IPS-18c (cell line): ENCODE measurements at regions not wholly inside any gene's neighbourhood (a gene's known extent, or its start where the extent isn't known, plus 50 kb on each side); places are given as distances from the start of the nearest gene placed in this dataset.
"Not testable (repeated sequence)": the region's sequence is repeated elsewhere in the genome, so short reads cannot be mapped to it uniquely, and the experiment has no call there.

ENCODE experiments used
- H3K4me3 ChIP-seq: 2 replicates; pipeline ENCODE4 v1.7.0; 2013; ENCODE audit warnings: low read depth, mild to moderate bottlenecking, low read length, moderate library complexity; ENCODE audit not compliant: insufficient read depth
- H3K9me3 ChIP-seq: one replicate; pipeline ENCODE4 v1.6.1; 2013; ENCODE audit warnings: mild to moderate bottlenecking, low read length, moderate library complexity; ENCODE audit not compliant: control insufficient read depth, insufficient read depth

DNA sequence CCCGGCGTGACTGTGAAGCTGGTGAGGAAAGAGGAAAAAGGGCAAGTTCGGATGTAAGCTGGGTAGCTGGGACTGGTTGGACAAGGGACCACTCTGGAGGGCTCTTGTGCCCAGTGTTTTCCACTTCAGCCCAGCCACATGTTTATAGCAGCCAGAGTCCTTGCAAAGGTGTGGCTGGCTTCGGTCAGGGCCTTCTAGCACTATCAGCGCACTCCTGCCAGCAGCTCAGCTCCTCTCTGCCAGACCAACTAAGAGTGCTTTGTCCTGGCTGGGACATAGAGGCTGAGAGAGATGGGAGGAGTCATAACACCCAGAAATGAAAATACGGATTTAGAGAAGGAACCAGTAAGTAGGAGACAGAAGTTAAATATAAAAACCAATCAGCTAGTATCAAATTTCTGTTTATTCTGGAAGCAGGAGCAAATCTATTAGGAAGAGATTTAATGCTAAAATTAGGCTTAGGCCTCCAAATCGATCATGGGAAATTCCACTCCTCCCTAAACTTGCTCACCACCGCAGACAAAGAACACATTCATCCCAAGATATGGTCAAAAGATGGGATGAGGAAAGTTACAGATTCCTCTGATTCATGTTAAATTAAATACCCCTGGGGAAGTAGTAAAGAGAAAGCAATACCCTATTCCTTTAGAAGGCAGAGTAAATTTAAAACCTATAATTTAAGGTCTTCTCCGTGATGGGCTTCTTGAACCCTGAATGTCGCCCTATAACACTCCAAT is 135.0 kb downstream of the RALA start:
- H3K9me3 ChIP-seq = peaks cover 7% of the 10 kb centered on the region
- no peak overlapping the region for H3K4me3 ChIP-seq

DNA sequence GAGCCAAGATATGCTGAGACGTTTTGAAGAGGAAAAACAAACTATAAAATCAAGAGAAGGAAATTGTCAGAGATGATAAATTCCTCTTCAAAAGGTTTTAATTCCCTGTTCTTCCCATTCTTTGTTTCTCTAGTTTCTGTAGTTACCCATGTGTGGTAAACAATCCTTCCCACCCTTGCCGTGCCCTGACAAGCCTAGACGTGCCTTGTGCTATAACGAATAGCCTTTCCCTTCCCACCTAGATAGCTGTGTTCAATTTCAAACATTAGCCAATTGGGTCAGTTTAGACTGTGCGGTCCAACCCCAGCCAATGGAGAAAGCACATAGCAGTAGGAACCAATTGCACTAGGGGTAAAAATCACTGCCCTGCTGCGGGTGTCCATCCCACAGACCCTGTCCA is 138.1 kb downstream of the RALA start:
- Histone ChIP-seq H3K4me3 (no peak overlapping the region), H3K9me3 (peaks cover 7% of the 10 kb centered on the region)

GRCh38 chr7:39762466-39762865 is 139.1 kb downstream of the RALA start:
- not testable (repeated sequence) for H3K4me3 ChIP-seq, H3K9me3 ChIP-seq

DNA sequence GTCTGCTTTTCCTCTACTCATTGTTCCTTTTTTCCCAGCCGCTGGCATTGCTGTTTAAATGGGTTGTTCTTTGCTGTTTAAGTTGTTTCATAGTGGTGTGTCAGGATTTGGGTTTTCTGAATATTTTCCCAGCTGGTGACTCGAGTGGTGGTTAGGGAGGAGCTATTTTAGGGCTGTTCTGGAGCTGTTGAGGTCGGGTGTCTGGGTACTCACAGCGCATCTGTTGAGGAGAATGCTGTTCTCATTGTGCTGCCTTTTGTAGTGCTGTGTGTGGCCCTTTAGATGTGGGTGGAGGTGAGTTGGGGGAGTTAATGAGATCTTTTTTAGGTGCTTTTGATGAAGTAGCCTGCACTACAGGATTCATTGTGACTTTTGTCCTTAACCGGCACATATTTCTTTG is 139.5 kb downstream of the RALA start:
- not testable (repeated sequence) for H3K9me3 ChIP-seq, H3K4me3 ChIP-seq

GRCh38 chr7:39765833-39766232 is 142.5 kb downstream of the RALA start:
- H3K9me3 ChIP-seq, H3K4me3 ChIP-seq: not testable (repeated sequence)

GRCh38 chr7:39768439-39768838 is 145.1 kb downstream of the RALA start:
- not testable (repeated sequence) for H3K4me3 ChIP-seq, H3K9me3 ChIP-seq

DNA sequence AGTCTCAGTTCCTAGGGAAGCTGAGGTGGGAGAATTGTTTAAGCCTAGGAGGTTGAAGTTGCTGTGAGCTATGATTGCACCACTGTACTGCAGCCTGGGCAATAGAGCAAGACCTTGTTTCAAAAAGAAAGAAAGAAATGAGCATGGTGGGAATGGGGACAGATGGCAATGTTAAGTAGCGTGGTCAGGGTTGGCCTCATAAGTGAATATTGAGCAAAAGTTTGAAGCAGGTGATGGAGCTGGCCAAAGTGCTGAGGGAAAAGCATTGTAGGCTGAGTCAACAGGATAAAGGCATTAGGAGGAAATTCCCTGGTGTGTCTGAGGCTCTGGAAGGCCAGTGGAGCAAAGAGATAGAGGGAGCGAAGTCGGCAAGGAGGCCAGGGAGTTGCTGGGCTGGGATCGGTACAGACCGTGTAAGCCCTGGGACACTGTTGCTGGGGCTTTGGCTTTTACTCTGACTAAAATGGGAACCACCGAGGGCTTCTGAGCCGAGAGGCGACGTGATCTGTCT is 151.0 kb downstream of the RALA start:
- H3K4me3 ChIP-seq = not testable (repeated sequence)

GRCh38 chr7:39781557-39781956 is 158.2 kb downstream of the RALA start:
- not testable (repeated sequence) for H3K9me3 ChIP-seq, H3K4me3 ChIP-seq

More for the DNA sequence above, 151.0 kb downstream of the RALA start:
- H3K9me3 ChIP-seq = not testable (repeated sequence)

DNA sequence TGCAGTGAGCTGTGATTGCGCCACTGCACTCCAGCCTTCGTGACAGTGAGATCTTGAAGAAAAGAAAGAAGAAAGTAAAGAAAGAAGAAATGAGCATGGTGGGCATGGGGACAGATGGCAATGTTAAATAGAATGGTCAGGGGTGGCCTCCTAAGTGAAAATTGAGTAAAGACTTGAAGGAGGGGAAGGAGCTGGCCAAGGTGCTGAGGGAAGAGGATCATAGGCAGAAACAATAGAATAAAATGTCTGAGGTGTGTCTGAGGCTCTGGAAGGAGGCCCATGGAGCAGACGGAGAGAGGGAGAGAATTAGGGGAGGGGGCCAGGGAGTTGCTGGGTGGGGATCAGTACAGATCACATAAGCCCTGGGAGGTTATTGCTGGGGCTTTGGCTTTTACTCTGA is 163.1 kb downstream of the RALA start:
- H3K4me3 ChIP-seq = not testable (repeated sequence)

DNA sequence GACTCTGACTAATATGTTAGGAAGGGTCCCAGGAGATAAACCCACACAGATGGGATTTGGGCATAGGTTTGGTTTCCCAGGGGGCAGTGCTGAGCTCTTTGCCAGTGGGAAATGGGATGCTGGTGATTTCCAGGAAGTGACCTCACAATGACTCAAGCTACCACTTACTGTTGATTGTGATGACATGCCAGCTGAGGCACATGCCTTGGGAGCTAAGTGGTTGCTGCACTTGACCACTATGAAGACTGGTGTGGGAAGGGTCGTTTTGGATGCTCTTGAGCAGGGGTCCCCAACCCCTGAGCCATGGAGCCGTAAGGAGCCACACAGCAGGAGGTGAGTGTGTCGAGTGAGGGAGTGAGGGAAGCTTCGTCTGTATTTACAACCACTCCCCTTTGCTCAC is 159.0 kb upstream of the CDK13 start:
- H3K9me3 ChIP-seq, H3K4me3 ChIP-seq: not testable (repeated sequence)

More for the DNA sequence above, 163.1 kb downstream of the RALA start:
- H3K9me3 ChIP-seq = not testable (repeated sequence)

DNA sequence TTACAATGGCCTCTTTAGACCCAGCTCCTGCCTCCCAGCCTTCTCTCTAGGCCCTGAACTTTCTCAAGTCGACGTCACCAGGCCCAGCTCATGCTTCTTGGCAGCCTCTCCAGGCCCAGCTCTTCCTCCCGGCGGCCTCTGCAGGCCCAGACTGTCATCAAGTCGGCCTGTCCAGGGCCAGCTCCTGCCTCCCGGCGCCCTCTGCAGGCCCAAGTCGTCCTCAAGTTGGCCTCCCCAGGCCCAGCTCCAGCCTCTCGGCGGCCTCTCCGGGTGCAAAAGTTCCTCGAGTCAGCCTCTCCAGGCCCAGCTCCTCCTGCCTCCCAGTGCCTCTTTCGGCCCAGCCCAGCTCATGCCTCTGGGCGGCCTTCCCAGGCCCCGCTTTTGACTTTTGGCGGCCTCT is 158.1 kb upstream of the CDK13 start:
- H3K4me3 ChIP-seq, H3K9me3 ChIP-seq: not testable (repeated sequence)

- not testable (repeated sequence) for H3K4me3 ChIP-seq, H3K9me3 ChIP-seq
Observed at GRCh38 chr7:39793026-39793425, 157.0 kb upstream of the CDK13 start.

DNA sequence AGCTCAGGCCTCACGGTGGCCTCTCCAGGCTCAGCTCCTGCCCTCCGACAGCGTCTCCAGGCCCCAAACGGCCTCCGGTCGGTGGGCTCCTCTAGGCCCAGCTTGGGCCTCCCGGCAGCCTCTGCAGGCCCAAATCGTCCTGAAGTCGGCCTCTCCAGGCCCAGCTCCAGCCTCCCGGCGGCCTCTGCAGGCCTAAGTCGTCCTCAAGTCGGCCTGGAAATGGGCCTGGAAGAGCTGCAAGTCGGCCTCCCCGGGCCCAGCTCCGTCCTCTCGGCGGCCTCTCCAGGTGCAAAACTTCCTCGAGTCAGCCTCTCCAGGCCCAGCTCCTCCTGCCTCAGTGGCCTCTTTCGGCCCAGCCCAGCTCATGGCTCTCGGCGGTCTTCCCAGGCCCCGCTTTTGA is 156.2 kb upstream of the CDK13 start:
- H3K9me3 ChIP-seq, H3K4me3 ChIP-seq: not testable (repeated sequence)

- not testable (repeated sequence) for H3K9me3 ChIP-seq, H3K4me3 ChIP-seq
Observed at GRCh38 chr7:39796947-39797346, 153.1 kb upstream of the CDK13 start.

DNA sequence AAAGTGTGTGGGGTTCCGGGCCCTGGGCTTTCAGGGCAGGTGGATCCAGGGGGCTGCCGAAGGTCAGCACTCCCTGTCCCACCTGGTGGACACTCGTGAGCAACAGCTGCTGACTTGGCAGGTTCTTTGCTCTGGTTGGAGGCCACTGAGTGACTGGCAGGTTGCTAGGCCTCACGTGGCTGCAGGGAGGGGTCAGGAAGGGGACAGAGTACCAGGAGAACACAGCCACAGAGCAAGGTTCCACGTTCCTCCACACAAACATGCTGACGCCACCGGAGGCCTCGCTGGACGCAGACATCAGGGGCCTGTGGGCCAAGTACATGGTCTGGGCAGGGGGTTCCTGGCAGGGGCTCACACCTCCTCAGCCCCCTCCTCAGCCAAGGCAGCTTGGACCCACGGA is 152.0 kb upstream of the CDK13 start:
- H3K9me3 ChIP-seq, H3K4me3 ChIP-seq: not testable (repeated sequence)

GRCh38 chr7:39808796-39809481 is 141.1 kb upstream of the CDK13 start:
- H3K4me3 ChIP-seq = no peak overlapping the region
- H3K9me3 ChIP-seq = no peaks in the 10 kb centered on the region

DNA sequence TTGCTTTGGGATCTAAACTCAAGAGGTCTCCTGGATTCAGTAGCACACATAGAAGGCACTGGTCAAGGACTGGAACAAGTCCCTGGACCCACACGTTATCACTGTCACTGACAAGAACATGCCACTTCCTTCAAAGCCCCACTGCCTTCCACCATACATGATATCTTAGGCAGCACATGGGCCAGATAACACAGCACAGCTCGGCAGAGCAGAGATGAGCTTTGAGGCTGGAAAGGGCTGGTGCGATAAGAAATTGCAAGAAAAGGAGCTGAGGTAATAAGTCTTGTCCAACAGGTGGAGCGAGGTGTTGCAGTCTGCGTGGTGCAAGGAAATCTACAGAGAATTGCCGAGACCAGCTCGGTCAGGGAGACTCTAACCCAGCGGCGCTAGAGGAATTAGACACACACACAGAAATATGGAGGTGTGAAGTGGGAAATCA is 139.8 kb upstream of the CDK13 start:
- Histone ChIP-seq H3K4me3 (no peak overlapping the region), H3K9me3 (no peaks in the 10 kb centered on the region)

- H3K9me3 ChIP-seq = no peaks in the 10 kb centered on the region
- no peak overlapping the region for H3K4me3 ChIP-seq
Observed at GRCh38 chr7:39810710-39811109, 139.3 kb upstream of the CDK13 start.
